SIG-M5 treated with dmso at 0.1 percent for 504 hours (cell line): ENCODE measurements at regions not wholly inside any gene's neighbourhood (a gene's known extent, or its start where the extent isn't known, plus 50 kb on each side); places are given as distances from the start of the nearest gene placed in this dataset.
"Not testable (repeated sequence)": the region's sequence is repeated elsewhere in the genome, so short reads cannot be mapped to it uniquely, and the experiment has no call there.

Source experiments
- DNase-seq: peaks from one replicate; lab custom pipeline; 2025; ENCODE audit not compliant: unreplicated experiment; lab: John Stamatoyannopoulos, UW

DNA sequence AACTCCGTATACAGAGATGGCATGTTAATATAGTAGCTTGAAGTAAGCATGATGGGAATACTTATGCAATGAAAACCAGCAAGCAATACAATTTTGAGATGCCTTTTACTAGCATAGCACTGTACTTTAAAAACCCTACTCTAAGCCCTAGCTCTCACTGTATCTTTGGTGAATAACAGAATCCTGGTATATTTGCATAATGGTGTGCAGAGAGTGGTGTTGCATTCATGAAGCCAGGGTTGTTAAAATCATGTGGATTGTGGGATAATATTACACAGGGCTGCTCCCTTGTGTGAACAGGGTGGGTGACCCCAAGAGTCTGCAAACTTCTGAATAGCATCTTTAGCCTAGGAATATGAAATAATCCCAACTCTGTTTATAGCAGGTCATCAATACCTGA, 105.2 kb upstream of the BMP2 start:
- DNase-seq, result no peak

DNA sequence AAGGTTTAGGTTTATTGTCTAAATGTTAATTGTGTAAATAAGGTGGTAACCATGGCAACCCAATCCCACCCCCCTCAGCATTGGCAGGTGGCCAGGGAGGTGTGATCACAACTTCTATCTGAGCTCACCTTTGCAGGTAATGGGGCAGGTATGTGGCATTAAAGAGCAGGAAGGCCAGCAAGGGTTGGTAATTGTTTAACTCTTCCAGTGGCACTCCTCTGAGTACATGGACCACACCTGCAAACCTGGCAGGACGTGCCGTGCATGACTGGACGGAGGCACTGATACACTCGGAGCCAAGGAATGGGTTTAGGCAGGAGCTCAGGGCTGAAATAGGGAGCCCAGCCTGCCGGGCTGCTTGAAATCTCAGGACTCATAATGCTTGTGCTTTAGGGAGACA, 107.0 kb upstream of the BMP2 start:
- DNase-seq, result no peak

DNA sequence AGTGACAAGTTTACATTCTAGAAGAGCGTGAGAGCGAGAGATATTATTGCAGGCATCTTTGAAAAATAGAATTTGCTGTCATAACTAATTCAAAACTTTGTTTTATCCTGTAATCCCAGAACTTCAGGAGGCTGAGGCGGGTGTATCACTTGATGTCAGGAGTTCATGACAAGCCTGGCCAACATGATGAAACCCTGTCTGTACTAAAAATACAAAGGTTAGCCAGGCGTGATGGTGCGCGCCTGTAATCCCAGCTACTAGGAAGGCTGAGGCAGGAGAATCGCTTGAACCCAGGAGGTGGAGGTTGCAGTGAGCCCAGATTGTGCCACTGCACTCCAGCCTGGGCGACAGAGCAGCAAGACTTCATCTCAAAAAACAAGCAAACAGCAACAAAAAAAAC, 108.6 kb upstream of the BMP2 start:
- not testable (repeated sequence) for DNase-seq

DNA sequence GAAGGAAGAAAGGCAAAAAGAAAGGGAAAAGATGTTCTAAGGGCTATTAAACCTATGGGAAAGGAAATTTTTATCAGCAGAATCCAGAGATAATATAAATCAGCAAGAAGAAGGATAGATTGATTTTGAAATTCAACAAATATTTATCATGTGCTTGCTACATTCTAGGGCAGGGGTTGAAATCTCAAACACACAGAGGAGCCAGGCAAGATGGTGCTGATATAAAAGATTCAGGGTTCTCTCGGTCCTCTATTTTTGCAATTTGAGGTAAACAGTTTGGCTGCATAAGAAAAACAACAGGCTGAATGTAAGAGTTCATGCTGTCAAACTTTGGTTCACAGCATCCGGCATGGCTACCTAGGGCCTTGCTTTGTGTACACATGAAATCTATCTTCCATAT, 109.6 kb upstream of the BMP2 start:
- DNase-seq, result no peak

DNA sequence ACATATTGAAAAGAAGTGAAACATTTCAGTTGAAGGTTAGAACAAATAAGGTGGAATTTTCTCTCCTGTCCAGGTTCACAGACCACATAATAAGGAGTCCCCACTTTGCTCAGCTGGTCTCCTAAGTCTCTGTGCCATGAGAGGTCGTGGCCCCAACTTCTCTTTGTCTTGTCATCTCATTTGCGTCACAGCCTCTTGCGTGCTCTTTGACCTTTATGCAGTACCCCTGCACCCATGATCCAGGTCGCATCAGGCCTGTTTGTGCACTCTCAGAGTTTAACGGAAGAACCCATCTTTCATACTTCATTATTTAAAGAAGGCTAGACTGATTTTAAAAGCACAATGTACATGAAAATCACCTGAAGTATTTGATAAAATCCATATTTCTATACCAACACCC, 110.4 kb upstream of the BMP2 start:
- DNase-seq, result no peak

DNA sequence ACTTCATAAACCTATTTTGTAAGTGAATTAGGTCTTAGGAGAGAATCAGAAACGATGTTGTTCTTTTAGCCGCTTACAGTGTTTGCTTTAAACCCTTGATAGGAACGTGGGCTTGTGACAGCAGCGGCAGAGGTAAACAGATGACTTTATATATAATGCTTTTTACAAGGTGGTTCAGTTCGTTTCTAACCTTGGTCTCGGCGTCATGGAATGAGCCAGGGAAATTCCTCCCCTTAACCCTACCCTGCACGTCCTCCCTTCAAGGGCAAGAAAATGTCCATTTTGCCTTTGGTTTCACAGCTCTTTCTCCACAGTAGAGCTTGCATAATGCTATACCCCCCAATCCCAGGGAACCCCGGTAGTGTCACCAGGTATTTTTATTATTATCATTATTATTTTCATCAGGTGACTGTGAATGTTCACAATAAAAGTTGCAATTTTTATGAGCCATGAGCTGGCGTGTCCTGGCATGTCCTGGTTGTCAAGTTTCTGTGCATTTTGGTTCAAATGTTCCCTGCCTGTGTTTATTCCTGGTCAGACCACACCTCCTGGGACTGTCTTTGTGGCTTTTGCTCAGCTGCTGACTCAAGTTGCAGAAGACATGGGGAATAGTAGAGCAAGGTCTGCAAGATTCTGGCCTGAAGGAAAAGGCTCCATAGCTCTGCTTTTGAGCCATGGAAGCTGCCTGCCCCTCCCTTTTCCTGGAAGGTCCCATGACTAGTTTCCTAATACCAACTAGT, 112.8 kb upstream of the BMP2 start:
- no peak for DNase-seq

DNA sequence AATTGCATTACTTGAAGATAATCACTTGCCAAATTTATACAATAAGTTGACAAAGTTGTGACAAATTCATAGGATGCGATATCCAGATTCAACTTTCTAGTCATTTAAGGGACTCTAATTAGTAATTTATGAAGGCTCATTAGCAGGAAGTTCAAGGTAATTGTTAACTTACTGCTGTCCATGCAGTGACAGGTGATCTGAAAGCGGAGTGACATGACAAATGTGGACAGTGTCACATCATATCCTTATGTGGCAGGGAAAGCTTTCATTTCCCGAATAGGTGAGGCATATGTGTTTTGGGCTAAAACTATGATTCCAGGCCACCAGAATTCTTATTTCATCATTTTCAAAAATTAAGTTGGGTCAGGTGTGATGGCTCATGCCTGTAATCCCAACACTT, 115.9 kb upstream of the BMP2 start:
- no peak for DNase-seq

DNA sequence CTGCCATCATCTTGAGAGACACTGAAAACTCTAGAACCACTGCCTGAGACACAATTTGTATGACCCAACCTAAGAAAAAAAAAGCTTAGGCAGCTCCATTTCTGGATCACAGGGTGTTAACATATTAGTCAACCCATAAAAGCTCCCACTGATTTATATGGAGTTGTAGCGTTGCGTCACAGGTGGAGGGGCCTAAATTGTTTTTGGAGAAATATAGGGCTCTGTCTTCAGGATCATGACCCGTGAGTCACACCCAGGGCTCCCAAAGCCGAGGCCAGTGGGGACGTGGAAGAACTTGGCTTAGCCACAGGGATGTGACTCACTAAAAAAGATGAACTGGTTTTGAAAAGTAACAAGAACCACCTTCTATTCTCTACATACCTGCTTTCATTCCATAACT, 116.5 kb upstream of the BMP2 start:
- DNase-seq, result no peak

DNA sequence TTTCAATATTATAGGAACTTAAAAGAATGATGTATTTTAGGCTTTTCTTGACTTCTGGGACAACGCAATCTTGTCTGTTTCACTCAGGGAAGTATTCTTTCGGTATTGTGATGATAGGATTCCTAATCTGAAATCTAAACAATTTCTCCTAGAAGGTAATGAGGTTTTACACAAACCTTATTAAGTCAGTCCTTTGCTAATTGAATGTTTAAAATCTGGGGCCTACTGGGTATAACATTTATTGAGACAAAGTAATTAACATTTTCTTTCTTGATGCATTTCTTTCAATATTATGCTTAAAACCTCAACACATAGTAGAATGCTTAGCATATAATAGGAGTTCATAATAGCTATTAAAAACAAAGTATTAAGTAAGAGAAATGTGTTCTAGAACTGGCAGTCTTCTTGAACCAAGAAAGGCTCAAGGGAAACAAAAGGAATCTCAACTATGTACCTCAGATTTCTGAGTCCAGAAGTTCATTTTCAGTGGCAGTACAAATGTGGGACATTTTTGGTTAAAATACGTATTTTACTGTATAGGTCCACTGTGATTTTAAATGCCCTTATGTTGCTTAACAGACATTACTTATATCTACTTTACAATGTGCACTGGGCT, 121.4 kb upstream of the BMP2 start:
- DNase-seq, result no peak

DNA sequence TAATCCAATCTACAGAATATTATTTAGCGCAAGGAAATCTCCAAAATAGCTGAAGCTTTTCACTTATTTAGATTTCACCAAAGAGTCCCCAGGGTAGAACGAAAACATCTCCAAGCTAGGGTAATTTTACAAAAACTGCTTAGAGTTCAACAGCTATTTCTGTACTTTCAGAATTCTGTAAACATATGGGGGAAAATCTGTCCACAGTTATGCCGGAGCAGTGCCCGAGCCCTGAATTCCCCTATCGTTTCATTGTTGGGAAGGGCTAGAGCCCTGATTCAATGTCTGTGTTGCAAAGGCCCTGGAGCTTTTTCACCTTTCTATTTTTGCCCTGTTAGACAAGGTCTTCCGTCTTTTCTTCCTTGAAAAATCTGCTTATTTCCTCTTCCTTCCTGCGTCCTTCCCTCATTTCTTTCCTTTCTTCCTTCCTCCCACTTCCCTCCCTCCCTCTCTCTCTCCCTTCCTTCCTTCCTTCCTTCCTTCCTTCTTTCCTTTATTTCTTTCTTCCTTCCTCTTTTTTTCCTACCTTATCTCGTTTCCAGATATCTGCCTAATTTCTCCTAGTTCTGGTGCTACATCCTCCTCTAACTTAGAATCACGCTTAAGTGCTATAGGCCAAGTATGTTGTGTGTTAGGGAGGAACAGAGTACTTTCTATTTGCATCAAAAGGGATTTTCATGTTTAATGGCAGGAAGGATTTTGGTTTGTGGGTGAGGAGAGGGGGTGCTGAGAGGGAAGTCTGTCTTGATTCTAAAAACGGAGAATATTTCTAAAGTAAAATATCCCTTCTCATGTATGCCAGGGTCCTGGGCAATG, 122.5 kb upstream of the BMP2 start:
- no peak for DNase-seq

DNA sequence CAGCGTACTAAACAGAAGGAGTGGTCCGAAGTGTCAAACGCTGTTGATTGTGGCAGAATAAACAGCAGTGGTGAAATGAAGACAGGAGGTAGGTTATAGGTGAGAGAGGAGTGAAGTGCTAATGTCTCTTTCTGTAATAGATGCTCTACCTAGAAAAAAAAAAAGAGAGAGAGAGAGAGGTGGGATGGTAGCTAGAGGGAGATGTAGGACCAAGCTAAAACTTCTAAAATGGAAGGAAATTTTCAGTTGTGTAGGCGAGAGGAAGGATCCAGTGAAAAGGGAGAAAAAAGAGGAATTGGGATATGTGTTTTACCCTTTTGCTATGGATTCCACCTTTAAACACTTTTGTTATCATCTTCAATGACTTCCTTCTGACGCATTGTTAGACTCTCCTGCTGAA, 126.5 kb upstream of the BMP2 start:
- no peak for DNase-seq

DNA sequence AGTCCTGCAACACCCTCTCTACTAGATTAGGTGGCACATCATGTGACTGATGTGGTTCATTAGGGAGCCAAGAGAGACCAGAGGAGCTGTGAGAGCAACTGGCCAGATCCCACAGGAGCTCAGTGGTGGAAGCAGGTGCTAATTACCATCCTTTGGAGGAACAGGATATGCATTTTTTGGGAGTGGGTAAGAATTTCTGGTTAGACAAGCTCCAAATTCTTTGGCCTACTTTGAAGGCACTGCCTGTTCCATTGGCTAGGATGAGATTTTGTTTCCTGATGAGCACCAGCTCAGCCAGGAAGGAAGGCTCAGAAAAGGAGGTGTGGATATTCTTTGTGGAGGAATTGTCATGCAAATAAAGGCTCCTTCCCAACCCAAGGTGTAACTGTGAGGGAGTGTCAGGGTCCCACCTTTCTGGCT, 130.3 kb upstream of the BMP2 start:
- DNase-seq, result no peak

DNA sequence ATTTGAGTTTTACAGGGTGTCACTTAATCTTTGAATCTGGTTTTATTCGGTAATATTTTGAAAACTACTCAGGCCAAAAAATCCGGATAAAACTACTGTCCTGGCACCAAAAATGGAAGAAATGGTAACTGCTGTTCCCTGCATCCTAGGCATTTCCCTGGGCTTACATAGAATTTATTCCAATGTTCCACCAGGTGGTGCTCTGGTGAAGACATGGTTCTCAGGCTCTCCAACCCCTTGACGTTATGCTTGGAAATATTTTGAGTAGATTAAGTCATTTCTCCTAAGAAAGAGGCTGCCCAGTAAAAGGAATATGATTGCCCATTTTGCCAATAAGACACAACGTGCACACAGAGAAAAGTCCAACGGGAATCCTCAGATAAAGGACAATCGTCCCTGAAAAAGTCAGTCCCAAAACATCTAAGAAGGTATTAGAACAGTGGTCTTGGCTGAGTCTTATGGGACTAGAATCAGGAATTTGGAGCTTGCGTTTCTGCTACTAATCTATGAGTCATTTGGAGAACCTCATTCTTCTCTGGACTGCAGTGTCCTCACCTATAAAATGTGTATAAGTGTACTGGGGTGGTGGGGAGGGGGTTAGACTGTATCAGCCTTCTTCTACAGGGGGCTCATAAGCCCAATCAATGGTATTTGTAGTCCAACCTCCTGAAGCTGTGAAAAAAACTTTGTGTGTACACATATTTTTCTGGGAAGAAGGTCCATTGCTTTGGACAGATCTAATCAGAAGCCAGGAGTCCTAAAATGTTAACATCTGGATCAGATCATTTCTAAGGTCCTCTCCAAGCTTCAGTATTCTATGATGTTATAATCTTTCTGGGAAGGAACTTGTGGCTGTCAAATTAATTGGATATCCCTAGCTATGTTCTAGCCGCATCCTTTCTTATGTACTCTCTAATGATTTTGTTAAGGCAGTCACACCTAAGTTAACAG, 131.0 kb upstream of the BMP2 start:
- DNase-seq, result peak; percentile 34

DNA sequence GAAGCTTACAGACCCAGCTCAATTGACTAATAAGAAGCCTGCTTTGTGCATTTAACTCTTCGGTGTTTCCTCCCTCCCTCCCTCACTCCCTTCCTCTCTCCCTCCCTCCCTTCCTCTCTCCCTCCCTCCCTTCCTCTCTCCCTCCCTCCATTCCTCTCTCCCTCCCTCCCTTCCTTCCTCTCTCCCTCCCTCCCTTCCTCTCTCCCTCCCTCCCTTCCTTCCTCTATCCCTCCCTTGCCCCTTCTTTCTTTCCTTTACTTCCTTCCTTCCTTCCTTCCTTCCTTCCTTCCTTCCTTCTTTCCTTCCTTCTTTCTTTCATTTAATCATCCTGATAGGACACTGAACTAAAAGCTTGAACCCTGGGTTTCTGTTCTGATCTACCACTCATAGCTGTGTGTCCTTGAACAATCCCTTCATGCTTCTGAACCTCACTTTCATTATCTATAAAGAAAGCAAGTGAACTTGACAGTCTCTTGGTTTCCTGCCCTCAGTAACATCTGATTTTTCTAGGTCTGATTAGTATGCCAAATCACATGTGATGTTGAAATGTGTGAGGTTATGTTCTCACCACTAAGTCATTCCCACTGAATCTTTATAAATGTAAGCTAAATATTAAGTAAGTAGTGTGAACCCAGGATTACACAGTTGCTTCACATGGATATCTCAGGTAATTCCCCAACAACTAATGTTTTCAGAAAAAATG, 132.3 kb upstream of the BMP2 start:
- DNase-seq, result no peak

DNA sequence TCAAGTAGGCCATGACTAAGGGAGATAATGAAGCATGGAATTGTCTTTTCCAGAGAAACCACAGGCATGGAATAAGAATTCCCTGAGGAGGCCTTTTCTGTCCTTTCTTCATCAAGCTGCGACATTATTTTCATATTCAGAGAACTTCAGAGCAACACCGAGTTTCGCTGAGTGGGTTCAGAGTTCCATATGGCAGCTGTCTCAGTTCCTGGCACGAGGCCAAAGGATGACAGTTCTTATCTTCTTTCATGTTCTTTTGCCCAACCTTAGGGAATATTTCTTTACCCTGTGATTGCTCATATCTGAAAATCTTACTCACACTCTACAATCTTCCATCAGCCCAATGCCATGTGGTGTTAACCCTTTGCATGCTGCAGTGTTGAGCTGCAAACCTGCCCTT, 135.3 kb upstream of the BMP2 start:
- DNase-seq, result no peak

DNA sequence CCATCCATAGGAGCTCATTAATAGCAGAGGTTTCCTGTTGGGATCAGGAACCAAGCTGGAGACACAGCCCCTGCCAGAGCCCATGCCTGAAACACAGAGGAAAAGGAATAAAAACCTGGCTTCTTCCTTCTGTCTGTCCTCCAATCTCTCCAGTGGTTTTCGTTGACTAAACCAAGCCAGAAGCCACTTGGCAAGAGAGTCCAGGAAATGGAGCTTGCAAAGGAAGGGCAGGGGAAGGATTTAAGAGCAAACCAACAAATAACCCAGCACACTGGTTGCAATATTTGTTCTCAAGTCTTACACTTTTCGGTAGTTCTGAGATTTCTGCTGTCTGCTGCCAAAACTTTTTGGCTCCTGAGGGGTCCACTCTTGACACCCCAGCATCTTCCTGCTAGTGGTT, 137.0 kb upstream of the BMP2 start:
- no peak for DNase-seq

DNA sequence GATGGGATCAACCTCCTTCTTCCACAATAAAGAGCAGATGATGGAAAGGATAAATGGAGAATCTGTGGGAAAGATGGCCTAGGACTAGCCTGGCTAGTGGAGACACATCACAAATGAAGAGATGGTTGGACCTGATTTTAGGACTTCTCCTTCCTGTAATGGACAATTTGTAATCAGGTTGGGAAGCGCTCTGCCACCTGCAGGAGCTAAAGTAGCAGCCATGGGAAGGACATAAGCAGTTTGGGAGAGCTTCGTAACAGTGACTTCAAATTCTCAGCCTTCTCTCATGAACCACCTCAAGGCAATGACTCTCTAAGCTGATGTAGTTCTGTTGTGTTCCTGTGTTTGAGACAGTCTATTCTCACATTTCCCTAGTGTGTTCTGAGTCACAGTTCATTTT, 137.9 kb upstream of the BMP2 start:
- DNase-seq, result no peak

DNA sequence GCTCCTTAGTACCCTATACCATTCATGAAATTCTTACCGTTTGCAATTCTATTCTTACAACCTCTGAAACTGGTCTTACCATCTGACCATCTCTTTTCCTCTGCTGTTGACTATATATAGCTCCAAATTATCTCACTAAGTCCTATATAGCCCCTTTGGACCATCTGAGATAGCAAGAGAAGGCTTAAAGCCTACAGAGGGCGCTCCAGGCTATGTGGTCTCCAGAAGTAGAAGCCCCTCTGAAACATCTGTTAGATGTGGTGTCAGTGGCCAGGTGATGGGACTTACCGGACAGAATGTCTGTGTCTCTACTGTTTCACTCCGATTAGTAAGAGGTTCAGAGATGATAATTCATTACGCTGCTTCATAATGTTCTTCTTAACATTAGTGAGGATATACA, 140.7 kb upstream of the BMP2 start:
- DNase-seq, result no peak

DNA sequence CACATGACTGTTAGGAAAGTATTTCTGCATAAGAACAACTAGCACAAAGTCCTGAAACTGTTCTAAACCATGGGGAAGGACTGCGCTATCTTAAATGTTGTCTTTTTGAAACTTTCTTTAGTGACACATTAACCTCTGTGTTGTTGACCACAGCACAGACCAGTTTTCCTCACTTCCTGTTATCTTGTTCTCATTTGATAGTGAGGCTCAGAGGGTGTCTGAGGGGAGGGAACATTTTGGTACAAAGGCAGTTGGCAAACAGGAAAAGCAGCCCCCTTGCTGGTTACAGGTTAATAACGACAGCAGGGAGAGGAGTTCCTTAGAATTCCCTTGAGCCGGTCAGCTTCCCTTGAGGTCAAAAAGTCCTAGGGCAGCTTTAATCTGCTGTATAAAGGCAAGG, 143.5 kb upstream of the BMP2 start:
- DNase-seq, result peak; percentile 35

DNA sequence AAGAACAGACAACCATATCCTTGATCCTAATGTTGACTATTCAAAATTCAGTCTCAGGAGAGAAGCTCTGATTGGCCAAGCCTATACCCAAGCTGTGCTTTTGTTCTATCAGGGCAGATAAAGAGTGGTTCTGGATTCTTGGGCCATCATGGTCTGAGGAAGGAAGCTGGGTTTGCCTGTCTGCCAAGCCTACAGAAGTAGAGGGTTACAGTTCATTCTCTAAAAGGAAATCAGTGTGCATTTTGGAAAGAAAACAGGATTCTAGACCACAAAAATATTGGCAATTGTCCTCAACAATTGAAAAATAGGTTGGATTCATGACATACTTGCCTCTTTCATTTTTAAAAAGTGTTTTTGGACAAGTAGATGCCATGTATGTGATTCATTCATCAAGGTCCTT, 145.4 kb upstream of the BMP2 start:
- no peak for DNase-seq

DNA sequence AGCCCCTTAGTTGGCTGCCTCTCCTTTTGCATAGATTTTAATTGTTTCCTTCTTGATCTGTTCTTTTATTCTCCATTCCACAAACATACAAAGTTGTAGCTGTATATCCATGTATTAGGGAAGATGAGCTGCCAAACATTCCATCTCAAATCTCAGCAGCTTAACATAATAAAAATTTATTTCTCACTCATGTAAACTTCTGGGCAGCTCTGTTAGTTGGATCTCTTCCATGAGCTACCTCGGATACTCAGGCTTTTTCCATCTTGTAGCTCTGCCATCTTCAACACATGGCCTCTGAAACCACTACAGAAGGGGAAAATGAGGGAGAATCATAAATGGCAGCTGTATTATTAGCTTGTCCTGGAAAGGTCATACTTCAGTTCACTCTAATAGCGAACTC, 149.4 kb upstream of the BMP2 start:
- DNase-seq, result no peak
